ENCODE measurements at regions not wholly inside any gene's neighbourhood (a gene's known extent, or its start where the extent isn't known, plus 50 kb on each side); places are given as distances from the start of the nearest gene placed in this dataset.

DNA sequence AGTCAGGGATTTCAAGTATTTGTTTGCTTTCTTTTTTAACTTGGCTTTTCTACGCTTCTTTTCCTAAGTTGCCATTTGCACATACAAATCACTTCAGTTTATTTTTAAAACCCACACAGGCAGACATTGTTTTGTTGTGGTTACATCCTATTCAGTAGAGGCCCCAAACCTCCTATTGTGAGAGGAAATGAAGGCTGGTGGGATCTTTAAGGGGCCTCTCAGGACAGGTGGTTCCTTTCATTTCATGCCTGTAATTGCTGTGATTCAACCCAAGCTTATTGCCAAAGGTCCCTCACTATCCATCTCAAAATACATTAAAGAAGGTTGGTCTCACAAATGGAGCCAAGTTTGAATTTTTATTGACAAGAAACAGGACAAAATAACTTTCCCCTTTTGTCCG lies 257.1 kb downstream of the ADAMTS20 start:
- TF ChIP-seq, protein P1, sequence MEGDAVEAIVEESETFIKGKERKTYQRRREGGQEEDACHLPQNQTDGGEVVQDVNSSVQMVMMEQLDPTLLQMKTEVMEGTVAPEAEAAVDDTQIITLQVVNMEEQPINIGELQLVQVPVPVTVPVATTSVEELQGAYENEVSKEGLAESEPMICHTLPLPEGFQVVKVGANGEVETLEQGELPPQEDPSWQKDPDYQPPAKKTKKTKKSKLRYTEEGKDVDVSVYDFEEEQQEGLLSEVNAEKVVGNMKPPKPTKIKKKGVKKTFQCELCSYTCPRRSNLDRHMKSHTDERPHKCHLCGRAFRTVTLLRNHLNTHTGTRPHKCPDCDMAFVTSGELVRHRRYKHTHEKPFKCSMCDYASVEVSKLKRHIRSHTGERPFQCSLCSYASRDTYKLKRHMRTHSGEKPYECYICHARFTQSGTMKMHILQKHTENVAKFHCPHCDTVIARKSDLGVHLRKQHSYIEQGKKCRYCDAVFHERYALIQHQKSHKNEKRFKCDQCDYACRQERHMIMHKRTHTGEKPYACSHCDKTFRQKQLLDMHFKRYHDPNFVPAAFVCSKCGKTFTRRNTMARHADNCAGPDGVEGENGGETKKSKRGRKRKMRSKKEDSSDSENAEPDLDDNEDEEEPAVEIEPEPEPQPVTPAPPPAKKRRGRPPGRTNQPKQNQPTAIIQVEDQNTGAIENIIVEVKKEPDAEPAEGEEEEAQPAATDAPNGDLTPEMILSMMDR (IDR thresholded peaks at IDR 0.05) = no peak

DNA sequence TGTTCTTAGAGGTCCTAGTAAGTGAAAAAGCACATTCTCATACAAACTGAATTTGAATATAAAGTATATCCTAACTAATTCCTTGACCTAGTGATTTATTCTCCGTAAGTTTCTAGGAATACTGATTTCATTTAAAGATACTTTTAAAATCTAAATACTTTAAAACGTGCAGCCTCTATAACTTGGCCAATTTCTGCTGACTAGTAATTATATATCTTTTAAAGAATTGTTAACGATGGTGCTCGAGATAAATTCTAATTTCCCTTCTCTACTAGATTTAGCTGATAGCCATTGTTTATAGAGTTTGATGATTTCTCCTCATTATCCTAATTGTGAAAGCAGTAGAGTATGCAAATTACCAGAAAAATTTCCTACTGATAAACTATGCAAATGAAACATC lies 257.9 kb downstream of the ADAMTS20 start:
- TF ChIP-seq, protein P1 (IDR thresholded peaks at IDR 0.05) = no peak
- ATAC-seq (ENCODE audit: low FRiP score) (no peak), DNase-seq (ENCODE audit: low spot score) (no peak)

More for the DNA sequence above, 257.1 kb downstream of the ADAMTS20 start:
- ATAC-seq (ENCODE audit: low FRiP score) (no peak), DNase-seq (ENCODE audit: low spot score) (no peak)

DNA sequence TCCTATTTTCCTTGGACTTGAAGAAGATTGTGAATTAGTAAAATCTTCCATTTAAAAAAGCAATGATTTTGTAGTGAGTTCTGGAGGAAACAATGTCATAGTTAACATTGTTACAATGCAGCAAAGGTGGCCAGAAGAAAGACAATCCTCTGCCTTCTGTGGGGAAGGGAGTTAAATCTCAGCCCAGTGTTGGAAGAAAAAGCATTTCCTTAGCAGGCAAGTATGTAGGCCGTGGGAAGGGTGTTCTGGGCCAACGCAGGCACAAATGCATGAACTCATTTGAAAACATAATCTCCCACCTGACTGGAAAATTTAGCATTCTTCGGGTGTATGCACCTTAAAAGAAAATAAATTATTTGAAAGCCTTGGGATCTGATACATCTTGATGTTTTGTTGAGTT lies 258.6 kb downstream of the ADAMTS20 start:
- TF ChIP-seq, protein P1 (IDR thresholded peaks at IDR 0.05) = no peak
- ATAC-seq (ENCODE audit: low FRiP score) (no peak), DNase-seq (ENCODE audit: low spot score) (no peak)

DNA sequence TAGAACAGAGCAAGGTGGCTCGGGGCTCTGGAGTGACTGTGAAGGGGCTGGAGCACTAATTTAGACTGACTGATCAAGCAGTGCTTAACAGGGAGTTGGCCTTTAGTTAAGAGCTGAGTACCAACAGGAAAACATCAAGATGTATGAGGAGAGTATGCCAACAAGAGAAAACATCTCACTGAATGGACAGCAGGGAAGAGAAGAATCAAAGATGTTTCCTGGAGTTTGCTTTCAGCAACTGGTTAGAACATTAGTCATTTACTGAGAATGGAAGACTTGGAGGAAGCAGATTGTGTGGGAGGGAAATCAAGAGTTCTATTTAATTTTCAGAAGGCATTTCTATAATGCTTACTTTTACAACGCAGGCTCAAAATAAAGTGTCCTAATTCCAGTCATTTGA lies 259.3 kb downstream of the ADAMTS20 start:
- peak; percentile 78 for ATAC-seq (ENCODE audit: low FRiP score)
- no peak for DNase-seq (ENCODE audit: low spot score)
- TF ChIP-seq, protein P1 (IDR thresholded peaks at IDR 0.05) = no peak

DNA sequence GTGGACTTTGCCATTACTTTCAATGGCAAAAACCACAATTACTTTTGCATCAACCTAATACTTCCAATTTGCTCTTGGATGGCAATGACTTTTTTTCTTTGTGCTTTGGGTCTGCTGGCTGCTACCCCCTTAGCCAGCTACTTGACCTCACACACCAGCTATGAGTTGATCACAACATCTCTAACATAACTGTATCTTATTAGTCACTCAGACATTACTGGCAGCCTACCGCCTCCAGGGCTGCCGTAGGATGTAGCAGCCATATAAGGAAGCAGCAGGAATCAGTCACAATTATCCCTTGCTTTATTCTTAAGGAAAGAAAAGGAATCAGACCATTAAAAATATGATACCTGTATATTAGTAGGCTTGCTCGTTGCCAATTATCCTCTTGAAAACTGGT lies 260.5 kb downstream of the ADAMTS20 start:
- DNase-seq (ENCODE audit: low spot score) = no peak
- TF ChIP-seq, protein P1 (IDR thresholded peaks at IDR 0.05) = no peak
- no peak for ATAC-seq (ENCODE audit: low FRiP score)

DNA sequence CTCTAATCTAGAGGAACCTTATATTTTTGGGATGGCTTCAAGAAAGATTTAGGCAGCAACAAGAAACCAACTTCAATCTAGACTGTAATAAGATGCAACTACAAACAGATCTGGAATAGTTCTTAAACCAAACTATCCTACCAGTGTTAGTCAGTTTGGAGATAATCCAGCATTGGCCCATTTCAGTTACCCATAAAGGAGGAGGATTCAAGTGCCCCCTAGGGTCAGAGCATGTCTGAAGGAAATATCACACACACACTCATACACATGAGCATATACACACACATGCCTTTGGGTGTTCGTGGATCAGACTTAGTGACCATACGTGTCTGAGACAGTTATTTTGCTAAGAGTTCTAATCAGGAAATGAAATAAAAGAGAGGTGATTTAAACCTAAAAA lies 261.2 kb downstream of the ADAMTS20 start:
- DNase-seq (ENCODE audit: low spot score) (no peak), ATAC-seq (ENCODE audit: low FRiP score) (no peak)
- TF ChIP-seq, protein P1 (IDR thresholded peaks at IDR 0.05) = no peak

DNA sequence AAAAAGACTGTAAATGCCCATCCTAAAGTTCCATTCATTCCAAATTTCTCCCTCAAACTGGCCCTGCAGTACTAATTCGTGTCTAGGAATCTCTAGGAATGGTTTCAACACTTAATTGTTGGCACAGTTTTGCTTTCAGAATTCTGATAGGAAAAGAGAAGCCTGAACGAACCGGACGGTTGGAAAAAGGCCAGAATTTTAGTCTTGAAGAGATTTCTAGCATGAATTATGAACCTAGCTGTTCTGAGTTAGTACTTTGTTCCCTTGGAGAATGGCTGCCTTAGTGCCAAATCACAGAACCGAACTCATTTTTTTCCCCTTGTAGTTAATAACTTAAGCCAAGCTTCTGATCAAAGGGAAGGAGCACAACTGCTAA lies 262.6 kb downstream of the ADAMTS20 start:
- no peak for DNase-seq (ENCODE audit: low spot score)
- TF ChIP-seq, protein P1 (IDR thresholded peaks at IDR 0.05) = no peak
- ATAC-seq (ENCODE audit: low FRiP score) = peak; percentile 51

All from omental fat pad (tissue), 3 donors.